Activated B cell treated with CpG ODN at 0.5 μM for 24 hours (primary cell): ENCODE measurements at regions not wholly inside any gene's neighbourhood (a gene's known extent, or its start where the extent isn't known, plus 50 kb on each side); places are given as distances from the start of the nearest gene placed in this dataset.

Experiments
- ATAC-seq: fragments of 200-7000 bp; cut with Tn5 transposase; one replicate; pipeline ENCODE4 v1.10.0; 2021; ENCODE audit warnings: low read depth, mild to moderate bottlenecking, moderate library complexity
- CTCF ChIA-PET: fragments of 350-600 bp; sonication (Branson Sonifier 250); formaldehyde crosslinking; loops from one replicate; lab custom pipeline; 2021; ENCODE audit warnings: antibody characterized with exemption; lab: Charles Lee
- POLR2A ChIA-PET: fragments of 350-600 bp; sonication (Branson Sonifier 250); formaldehyde crosslinking; loops from one replicate; lab custom pipeline; 2021; ENCODE audit warnings: antibody characterized with exemption; lab: Charles Lee
- DNase-seq: peaks from one replicate; pipeline ENCODE4 v3.0.0; 2022
- H3K27ac Mint-ChIP-seq: one replicate; pipeline ENCODE4 v1.8.0; 2020; ENCODE audit warnings: mixed read lengths
- H3K27me3 Mint-ChIP-seq: one replicate; pipeline ENCODE4 v1.8.0; 2021; ENCODE audit warnings: mixed read lengths
- H3K36me3 Mint-ChIP-seq: one replicate; pipeline ENCODE4 v1.8.0; 2021; ENCODE audit warnings: low read depth, mixed read lengths
- H3K4me1 Mint-ChIP-seq: one replicate; pipeline ENCODE4 v1.8.0; 2021; ENCODE audit warnings: mixed read lengths
- H3K4me3 Mint-ChIP-seq: one replicate; pipeline ENCODE4 v1.8.0; 2020; ENCODE audit warnings: mild to moderate bottlenecking, mixed read lengths
- H3K9me3 Mint-ChIP-seq: one replicate; pipeline ENCODE4 v1.8.0; 2020; ENCODE audit warnings: mixed read lengths
- intact Hi-C: fragments of 100-400 bp; cut with micrococcal nuclease; formaldehyde crosslinking; loops from one replicate; pipeline ENCODE4 v1.15.1; 2024
- TF ChIP-seq, protein P1 (sequence below): fragments of 200-600 bp; IDR thresholded peaks from one replicate; pipeline ENCODE4 v1.8.0; 2022; ENCODE audit warnings: antibody characterized with exemption, mild to moderate bottlenecking

DNA sequence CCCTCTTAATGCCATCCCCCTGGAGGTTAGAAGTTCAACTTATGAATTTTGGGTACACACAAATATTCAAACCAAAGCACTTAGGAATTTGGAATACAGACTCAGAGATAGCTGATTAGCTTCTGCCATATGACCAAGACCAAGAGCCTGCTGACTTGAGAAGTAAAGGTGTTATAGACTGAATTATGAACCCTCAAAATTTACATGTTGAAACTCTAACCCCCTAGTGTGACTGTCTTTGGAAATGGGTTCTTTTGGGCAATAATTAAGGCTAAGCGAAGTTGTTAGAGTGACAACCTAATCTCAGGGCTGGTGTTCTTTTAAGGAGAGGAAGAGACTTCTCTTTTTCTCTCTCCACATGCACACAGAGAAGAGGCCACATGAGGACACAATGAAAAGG lies 151.2 kb downstream of the COX18 start:
- no peak overlapping the region for H3K4me3 Mint-ChIP-seq
- no peaks in the 10 kb centered on the region for H3K36me3 Mint-ChIP-seq
- ATAC-seq (no peak), DNase-seq (no peak)
- H3K27me3 Mint-ChIP-seq: no peaks in the 10 kb centered on the region
- no peaks in the 10 kb centered on the region for H3K4me1 Mint-ChIP-seq
- H3K9me3 Mint-ChIP-seq: no peaks in the 10 kb centered on the region
- POLR2A ChIA-PET: no interaction called here
- no peak overlapping the region for H3K27ac Mint-ChIP-seq
- TF ChIP-seq, protein P1, sequence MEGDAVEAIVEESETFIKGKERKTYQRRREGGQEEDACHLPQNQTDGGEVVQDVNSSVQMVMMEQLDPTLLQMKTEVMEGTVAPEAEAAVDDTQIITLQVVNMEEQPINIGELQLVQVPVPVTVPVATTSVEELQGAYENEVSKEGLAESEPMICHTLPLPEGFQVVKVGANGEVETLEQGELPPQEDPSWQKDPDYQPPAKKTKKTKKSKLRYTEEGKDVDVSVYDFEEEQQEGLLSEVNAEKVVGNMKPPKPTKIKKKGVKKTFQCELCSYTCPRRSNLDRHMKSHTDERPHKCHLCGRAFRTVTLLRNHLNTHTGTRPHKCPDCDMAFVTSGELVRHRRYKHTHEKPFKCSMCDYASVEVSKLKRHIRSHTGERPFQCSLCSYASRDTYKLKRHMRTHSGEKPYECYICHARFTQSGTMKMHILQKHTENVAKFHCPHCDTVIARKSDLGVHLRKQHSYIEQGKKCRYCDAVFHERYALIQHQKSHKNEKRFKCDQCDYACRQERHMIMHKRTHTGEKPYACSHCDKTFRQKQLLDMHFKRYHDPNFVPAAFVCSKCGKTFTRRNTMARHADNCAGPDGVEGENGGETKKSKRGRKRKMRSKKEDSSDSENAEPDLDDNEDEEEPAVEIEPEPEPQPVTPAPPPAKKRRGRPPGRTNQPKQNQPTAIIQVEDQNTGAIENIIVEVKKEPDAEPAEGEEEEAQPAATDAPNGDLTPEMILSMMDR: no peak
- intact Hi-C loops: no loop called here
- CTCF ChIA-PET: no interaction called here

DNA sequence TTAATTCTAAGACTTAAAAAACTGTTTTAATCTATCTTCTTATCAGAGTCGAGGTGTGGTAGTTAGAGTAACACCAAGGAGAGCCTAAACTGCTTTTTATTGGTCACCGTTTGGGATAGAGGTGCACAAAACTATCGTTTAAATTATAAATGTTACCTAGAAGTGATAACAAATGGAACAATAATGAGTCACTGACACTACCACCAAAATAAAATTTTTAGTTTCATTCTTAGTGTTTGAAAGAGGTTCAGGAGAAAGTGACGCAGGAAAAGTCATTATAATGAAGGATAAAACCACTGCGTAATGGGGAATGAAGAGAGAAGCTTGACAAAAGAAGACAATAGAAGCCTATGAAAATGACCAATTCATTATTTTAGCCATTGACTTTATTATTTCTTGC lies 158.2 kb downstream of the COX18 start:
- no peak for ATAC-seq

DNA sequence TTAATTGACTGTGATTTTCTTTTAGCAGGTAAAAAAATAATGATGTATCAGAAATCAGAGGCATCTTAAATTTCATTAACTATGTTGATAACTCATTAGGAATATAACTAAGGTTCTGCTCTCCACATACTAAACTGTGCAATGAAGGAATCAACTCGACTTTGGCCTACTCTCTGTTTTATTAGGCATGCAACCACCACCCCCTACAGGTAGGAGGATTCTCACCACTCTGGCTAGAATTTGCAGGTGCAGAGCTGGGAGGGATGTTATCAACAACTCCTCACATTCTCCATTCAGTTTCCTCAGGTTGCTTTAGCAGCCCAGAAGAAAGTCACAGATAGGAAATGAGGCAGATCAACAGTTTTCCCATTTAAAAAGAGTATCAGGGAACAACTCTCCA lies 160.1 kb downstream of the COX18 start:
- Mint-ChIP-seq H3K36me3 (no peaks in the 10 kb centered on the region), H3K9me3 (no peaks in the 10 kb centered on the region), H3K27ac (no peak overlapping the region), H3K27me3 (no peaks in the 10 kb centered on the region), H3K4me1 (no peaks in the 10 kb centered on the region), H3K4me3 (no peak overlapping the region)
- ATAC-seq (no peak), DNase-seq (no peak)
- intact Hi-C loops: no loop called here
- CTCF ChIA-PET: no interaction called here
- TF ChIP-seq, protein P1: no peak
- POLR2A ChIA-PET: no interaction called here

More for the DNA sequence above, 158.2 kb downstream of the COX18 start:
- no peaks in the 10 kb centered on the region for H3K27me3 Mint-ChIP-seq
- TF ChIP-seq, protein P1: no peak
- ChIA-PET POLR2A (no interaction called here), CTCF (no interaction called here)
- no peaks in the 10 kb centered on the region for H3K36me3 Mint-ChIP-seq
- no peaks in the 10 kb centered on the region for H3K9me3 Mint-ChIP-seq
- intact Hi-C loops: no loop called here
- no peak overlapping the region for H3K4me3 Mint-ChIP-seq
- no peak for DNase-seq
- no peaks in the 10 kb centered on the region for H3K4me1 Mint-ChIP-seq
- H3K27ac Mint-ChIP-seq: no peak overlapping the region

GRCh38 chr4:72902354-72902753 lies 167.2 kb downstream of the COX18 start:
- TF ChIP-seq, protein P1: no peak
- H3K27ac Mint-ChIP-seq: no peak overlapping the region
- intact Hi-C loops: no loop called here
- H3K9me3 Mint-ChIP-seq: no peaks in the 10 kb centered on the region
- ChIA-PET POLR2A (no interaction called here), CTCF (no interaction called here)
- DNase-seq (no peak), ATAC-seq (no peak)
- no peak overlapping the region for H3K4me3 Mint-ChIP-seq
- H3K4me1 Mint-ChIP-seq: no peaks in the 10 kb centered on the region
- no peaks in the 10 kb centered on the region for H3K36me3 Mint-ChIP-seq
- no peaks in the 10 kb centered on the region for H3K27me3 Mint-ChIP-seq

DNA sequence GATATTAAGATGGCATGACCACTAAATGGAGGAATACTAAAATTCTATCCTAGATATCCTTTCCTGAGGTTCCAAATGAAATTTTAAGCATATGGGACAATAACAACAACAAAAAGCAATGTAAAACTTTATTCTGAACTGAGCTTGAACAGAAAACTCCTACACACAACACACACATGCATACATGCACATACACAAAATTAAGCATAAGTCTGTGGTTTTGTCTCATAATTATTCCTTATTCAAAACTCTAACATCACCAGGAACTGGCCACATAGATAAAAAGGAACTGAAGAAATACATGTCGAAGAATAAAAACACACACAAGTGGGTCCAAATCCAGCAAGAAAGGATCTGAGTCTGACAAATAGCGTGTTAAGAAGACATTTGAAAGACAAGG lies 168.0 kb downstream of the COX18 start:
- intact Hi-C loops: no loop called here

More for the DNA sequence above, 168.0 kb downstream of the COX18 start:
- TF ChIP-seq, protein P1: no peak
- Mint-ChIP-seq H3K4me3 (no peak overlapping the region), H3K27ac (no peak overlapping the region), H3K27me3 (no peaks in the 10 kb centered on the region), H3K4me1 (no peaks in the 10 kb centered on the region), H3K36me3 (no peaks in the 10 kb centered on the region), H3K9me3 (no peaks in the 10 kb centered on the region)
- no peak for DNase-seq
- ATAC-seq: no peak
- POLR2A ChIA-PET: no interaction called here
- CTCF ChIA-PET: no interaction called here
